Fibroblast of lung (primary cell): ENCODE measurements at regions not wholly inside any gene's neighbourhood (a gene's known extent, or its start where the extent isn't known, plus 50 kb on each side); places are given as distances from the start of the nearest gene placed in this dataset.

ENCODE experiments used
- CTCF ChIP-seq, 2 donors: IDR thresholded peaks in 1 of 2; conservative IDR thresholded peaks in 1 of 2; 1 replicate in 1 of 2; 2 replicates in 1 of 2; pipeline ENCODE4 v1.5.1; 2011 to 2012; ENCODE audit warnings: low read length in 2 of 2, control low read depth in 1 of 2, inconsistent platforms in 1 of 2, low read depth in 1 of 2, mild to moderate bottlenecking in 1 of 2
- EZH2 ChIP-seq: IDR thresholded peaks from 2 replicates; pipeline ENCODE4 v1.5.1; 2012; ENCODE audit warnings: low read length, control low read depth, mild to moderate bottlenecking; ENCODE audit errors: missing control alignments

- TF ChIP-seq CTCF (conservative IDR thresholded peaks at IDR 0.05 in 1 of 2, IDR thresholded peaks at IDR 0.05 in 1 of 2; ENCODE audit: low read depth in 1 of 2, low read length in 2 of 2), result no peak
- TF ChIP-seq EZH2, result no peak
These were observed 562.4 kb downstream of the TLL1 start for GRCh38 chr4:166435449-166435848.
